ENCODE measurements at regions not wholly inside any gene's neighbourhood (a gene's known extent, or its start where the extent isn't known, plus 50 kb on each side); places are given as distances from the start of the nearest gene placed in this dataset.

GRCh38 chr14:97031530-97031929 is 234.3 kb downstream of the VRK1 start:
- no peak overlapping the region for H3K9ac ChIP-seq (ENCODE audit: low read depth, low read length)
- no peaks in the 10 kb centered on the region for H3K36me3 ChIP-seq (ENCODE audit: insufficient read depth, low read length)
- H3K27me3 ChIP-seq (ENCODE audit: control insufficient read depth, insufficient read depth, low read length) = no peaks in the 10 kb centered on the region
- H3K9me3 ChIP-seq (replicated peaks; ENCODE audit: low read length) = peaks cover 30% of the 10 kb centered on the region
- H3K4me2 ChIP-seq (ENCODE audit: low read length) = no peak overlapping the region
- H3K4me3 ChIP-seq (ENCODE audit: low read length) = no peak overlapping the region
- no peaks in the 10 kb centered on the region for H3K4me1 ChIP-seq (ENCODE audit: control insufficient read depth, insufficient read depth, low read length)

GRCh38 chr14:97033556-97034081 is 236.4 kb downstream of the VRK1 start:
- Histone ChIP-seq H3K4me1 (ENCODE audit: control insufficient read depth, insufficient read depth, low read length) (no peaks in the 10 kb centered on the region), H3K27me3 (ENCODE audit: control insufficient read depth, insufficient read depth, low read length) (no peaks in the 10 kb centered on the region), H3K36me3 (ENCODE audit: insufficient read depth, low read length) (no peaks in the 10 kb centered on the region), H3K9ac (ENCODE audit: low read depth, low read length) (no peak overlapping the region), H3K9me3 (replicated peaks; ENCODE audit: low read length) (peaks cover 28% of the 10 kb centered on the region), H3K4me2 (ENCODE audit: low read length) (no peak overlapping the region), H3K4me3 (ENCODE audit: low read length) (no peak overlapping the region)

- Histone ChIP-seq H3K4me3 (ENCODE audit: low read length) (no peak overlapping the region), H3K27me3 (ENCODE audit: control insufficient read depth, insufficient read depth, low read length) (no peaks in the 10 kb centered on the region), H3K9ac (ENCODE audit: low read depth, low read length) (no peak overlapping the region), H3K36me3 (ENCODE audit: insufficient read depth, low read length) (no peaks in the 10 kb centered on the region), H3K4me2 (ENCODE audit: low read length) (no peak overlapping the region), H3K9me3 (replicated peaks; ENCODE audit: low read length) (peaks cover 26% of the 10 kb centered on the region), H3K4me1 (ENCODE audit: control insufficient read depth, insufficient read depth, low read length) (no peaks in the 10 kb centered on the region)
Measured at GRCh38 chr14:97036086-97036852, 239.1 kb downstream of the VRK1 start.

GRCh38 chr14:97039717-97040363 is 242.7 kb downstream of the VRK1 start:
- H3K27me3 ChIP-seq (ENCODE audit: control insufficient read depth, insufficient read depth, low read length) = no peaks in the 10 kb centered on the region
- no peak overlapping the region for H3K4me2 ChIP-seq (ENCODE audit: low read length)
- no peak overlapping the region for H3K4me3 ChIP-seq (ENCODE audit: low read length)
- no peaks in the 10 kb centered on the region for H3K4me1 ChIP-seq (ENCODE audit: control insufficient read depth, insufficient read depth, low read length)
- peaks cover 22% of the 10 kb centered on the region for H3K9me3 ChIP-seq (replicated peaks; ENCODE audit: low read length)
- no peaks in the 10 kb centered on the region for H3K36me3 ChIP-seq (ENCODE audit: insufficient read depth, low read length)
- no peak overlapping the region for H3K9ac ChIP-seq (ENCODE audit: low read depth, low read length)

GRCh38 chr14:97046967-97047366 is 249.8 kb downstream of the VRK1 start:
- no peak overlapping the region for H3K4me2 ChIP-seq (ENCODE audit: low read length)
- no peak overlapping the region for H3K4me3 ChIP-seq (ENCODE audit: low read length)
- no peaks in the 10 kb centered on the region for H3K4me1 ChIP-seq (ENCODE audit: control insufficient read depth, insufficient read depth, low read length)
- no peak overlapping the region for H3K9ac ChIP-seq (ENCODE audit: low read depth, low read length)
- H3K27me3 ChIP-seq (ENCODE audit: control insufficient read depth, insufficient read depth, low read length) = no peaks in the 10 kb centered on the region
- H3K9me3 ChIP-seq (replicated peaks; ENCODE audit: low read length) = peaks cover 14% of the 10 kb centered on the region
- H3K36me3 ChIP-seq (ENCODE audit: insufficient read depth, low read length) = no peaks in the 10 kb centered on the region

- Histone ChIP-seq H3K9ac (ENCODE audit: low read depth, low read length) (no peak overlapping the region), H3K36me3 (ENCODE audit: insufficient read depth, low read length) (no peaks in the 10 kb centered on the region), H3K27me3 (ENCODE audit: control insufficient read depth, insufficient read depth, low read length) (no peaks in the 10 kb centered on the region), H3K4me1 (ENCODE audit: control insufficient read depth, insufficient read depth, low read length) (no peaks in the 10 kb centered on the region), H3K4me3 (ENCODE audit: low read length) (no peak overlapping the region), H3K9me3 (replicated peaks; ENCODE audit: low read length) (peaks cover 12% of the 10 kb centered on the region), H3K4me2 (ENCODE audit: low read length) (no peak overlapping the region)
Measured at GRCh38 chr14:97052001-97052400, 254.8 kb downstream of the VRK1 start.

GRCh38 chr14:97053941-97054340 is 256.8 kb downstream of the VRK1 start:
- no peaks in the 10 kb centered on the region for H3K27me3 ChIP-seq (ENCODE audit: control insufficient read depth, insufficient read depth, low read length)
- no peaks in the 10 kb centered on the region for H3K4me1 ChIP-seq (ENCODE audit: control insufficient read depth, insufficient read depth, low read length)
- H3K4me2 ChIP-seq (ENCODE audit: low read length) = no peak overlapping the region
- H3K9ac ChIP-seq (ENCODE audit: low read depth, low read length) = no peak overlapping the region
- H3K36me3 ChIP-seq (ENCODE audit: insufficient read depth, low read length) = no peaks in the 10 kb centered on the region
- no peak overlapping the region for H3K4me3 ChIP-seq (ENCODE audit: low read length)
- peaks cover 12% of the 10 kb centered on the region for H3K9me3 ChIP-seq (replicated peaks; ENCODE audit: low read length)

- Histone ChIP-seq H3K9me3 (replicated peaks; ENCODE audit: low read length) (peaks cover 12% of the 10 kb centered on the region), H3K4me1 (ENCODE audit: control insufficient read depth, insufficient read depth, low read length) (no peaks in the 10 kb centered on the region)
Measured at GRCh38 chr14:97055355-97055754, 258.2 kb downstream of the VRK1 start.

GRCh38 chr14:97056086-97056485 is 258.9 kb downstream of the VRK1 start:
- Histone ChIP-seq H3K4me1 (ENCODE audit: control insufficient read depth, insufficient read depth, low read length) (no peaks in the 10 kb centered on the region), H3K4me3 (ENCODE audit: low read length) (no peak overlapping the region), H3K36me3 (ENCODE audit: insufficient read depth, low read length) (no peaks in the 10 kb centered on the region), H3K9me3 (replicated peaks; ENCODE audit: low read length) (peaks cover 15% of the 10 kb centered on the region), H3K4me2 (ENCODE audit: low read length) (no peak overlapping the region), H3K27me3 (ENCODE audit: control insufficient read depth, insufficient read depth, low read length) (no peaks in the 10 kb centered on the region), H3K9ac (ENCODE audit: low read depth, low read length) (no peak overlapping the region)

More at GRCh38 chr14:97055355-97055754, 258.2 kb downstream of the VRK1 start:
- H3K36me3 ChIP-seq (ENCODE audit: insufficient read depth, low read length) = no peaks in the 10 kb centered on the region
- no peaks in the 10 kb centered on the region for H3K27me3 ChIP-seq (ENCODE audit: control insufficient read depth, insufficient read depth, low read length)
- H3K9ac ChIP-seq (ENCODE audit: low read depth, low read length) = no peak overlapping the region
- H3K4me3 ChIP-seq (ENCODE audit: low read length) = no peak overlapping the region
- H3K4me2 ChIP-seq (ENCODE audit: low read length) = no peak overlapping the region

GRCh38 chr14:97057238-97058073 is 260.3 kb downstream of the VRK1 start:
- Histone ChIP-seq H3K4me3 (ENCODE audit: low read length) (no peak overlapping the region), H3K9me3 (replicated peaks; ENCODE audit: low read length) (peaks cover 15% of the 10 kb centered on the region), H3K27me3 (ENCODE audit: control insufficient read depth, insufficient read depth, low read length) (no peaks in the 10 kb centered on the region), H3K4me1 (ENCODE audit: control insufficient read depth, insufficient read depth, low read length) (no peaks in the 10 kb centered on the region), H3K36me3 (ENCODE audit: insufficient read depth, low read length) (no peaks in the 10 kb centered on the region), H3K9ac (ENCODE audit: low read depth, low read length) (no peak overlapping the region), H3K4me2 (ENCODE audit: low read length) (no peak overlapping the region)

- Histone ChIP-seq H3K27me3 (ENCODE audit: control insufficient read depth, insufficient read depth, low read length) (no peaks in the 10 kb centered on the region), H3K4me1 (ENCODE audit: control insufficient read depth, insufficient read depth, low read length) (no peaks in the 10 kb centered on the region), H3K4me3 (ENCODE audit: low read length) (no peak overlapping the region), H3K9me3 (replicated peaks; ENCODE audit: low read length) (peaks cover 16% of the 10 kb centered on the region), H3K36me3 (ENCODE audit: insufficient read depth, low read length) (no peaks in the 10 kb centered on the region), H3K4me2 (ENCODE audit: low read length) (no peak overlapping the region), H3K9ac (ENCODE audit: low read depth, low read length) (no peak overlapping the region)
Measured at GRCh38 chr14:97058074-97058467, 260.9 kb downstream of the VRK1 start.

Measured in skeletal muscle satellite cell (primary cell).